ENCODE measurements at regions not wholly inside any gene's neighbourhood (a gene's known extent, or its start where the extent isn't known, plus 50 kb on each side); places are given as distances from the start of the nearest gene placed in this dataset.

DNA sequence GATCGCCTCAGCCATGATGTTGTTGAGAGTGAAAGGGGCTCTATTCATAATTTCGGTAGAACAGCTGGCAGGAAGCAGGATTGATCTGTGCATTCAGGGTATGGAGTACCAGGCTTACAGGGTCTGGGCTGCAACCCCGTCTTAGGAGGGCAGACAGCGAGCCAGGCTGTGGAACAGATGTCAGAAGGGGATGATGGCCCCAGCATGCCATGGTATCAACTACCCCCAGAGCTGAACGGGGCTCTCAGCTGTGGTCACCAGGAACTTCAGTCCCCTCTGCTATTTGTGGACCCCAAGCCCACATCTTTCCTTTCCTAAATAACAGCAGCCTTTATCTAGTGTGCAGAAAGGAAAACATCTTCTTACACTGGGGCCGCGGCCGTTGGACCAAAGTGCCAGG, 422.2 kb upstream of the SALL3 start:
- no peaks in the 10 kb centered on the region for H3K4me1 ChIP-seq
- H3K36me3 ChIP-seq = no peaks in the 10 kb centered on the region
- no peak overlapping the region for H3K4me3 ChIP-seq
- no peak for DNase-seq
- peaks cover 0 to 11% (median 0%) of the 10 kb centered on the region in 4 donors for H3K9me3 ChIP-seq
- H3K27me3 ChIP-seq = no peaks in the 10 kb centered on the region
- H3K27ac ChIP-seq = no peak overlapping the region
- 91 to 94% methylated on average over 8 of the region's 8 CpGs for WGBS, 2 donors
- no peak for TF ChIP-seq POLR2AphosphoS5 (IDR thresholded peaks at IDR 0.05)
- no peak for TF ChIP-seq POLR2A (IDR thresholded peaks at IDR 0.05)
- no peak for TF ChIP-seq EP300 (IDR thresholded peaks at IDR 0.05)
- TF ChIP-seq, protein P1, sequence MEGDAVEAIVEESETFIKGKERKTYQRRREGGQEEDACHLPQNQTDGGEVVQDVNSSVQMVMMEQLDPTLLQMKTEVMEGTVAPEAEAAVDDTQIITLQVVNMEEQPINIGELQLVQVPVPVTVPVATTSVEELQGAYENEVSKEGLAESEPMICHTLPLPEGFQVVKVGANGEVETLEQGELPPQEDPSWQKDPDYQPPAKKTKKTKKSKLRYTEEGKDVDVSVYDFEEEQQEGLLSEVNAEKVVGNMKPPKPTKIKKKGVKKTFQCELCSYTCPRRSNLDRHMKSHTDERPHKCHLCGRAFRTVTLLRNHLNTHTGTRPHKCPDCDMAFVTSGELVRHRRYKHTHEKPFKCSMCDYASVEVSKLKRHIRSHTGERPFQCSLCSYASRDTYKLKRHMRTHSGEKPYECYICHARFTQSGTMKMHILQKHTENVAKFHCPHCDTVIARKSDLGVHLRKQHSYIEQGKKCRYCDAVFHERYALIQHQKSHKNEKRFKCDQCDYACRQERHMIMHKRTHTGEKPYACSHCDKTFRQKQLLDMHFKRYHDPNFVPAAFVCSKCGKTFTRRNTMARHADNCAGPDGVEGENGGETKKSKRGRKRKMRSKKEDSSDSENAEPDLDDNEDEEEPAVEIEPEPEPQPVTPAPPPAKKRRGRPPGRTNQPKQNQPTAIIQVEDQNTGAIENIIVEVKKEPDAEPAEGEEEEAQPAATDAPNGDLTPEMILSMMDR (IDR thresholded peaks at IDR 0.05) = no peak
- intact Hi-C loops (cut with DNase I) = no loop called here

DNA sequence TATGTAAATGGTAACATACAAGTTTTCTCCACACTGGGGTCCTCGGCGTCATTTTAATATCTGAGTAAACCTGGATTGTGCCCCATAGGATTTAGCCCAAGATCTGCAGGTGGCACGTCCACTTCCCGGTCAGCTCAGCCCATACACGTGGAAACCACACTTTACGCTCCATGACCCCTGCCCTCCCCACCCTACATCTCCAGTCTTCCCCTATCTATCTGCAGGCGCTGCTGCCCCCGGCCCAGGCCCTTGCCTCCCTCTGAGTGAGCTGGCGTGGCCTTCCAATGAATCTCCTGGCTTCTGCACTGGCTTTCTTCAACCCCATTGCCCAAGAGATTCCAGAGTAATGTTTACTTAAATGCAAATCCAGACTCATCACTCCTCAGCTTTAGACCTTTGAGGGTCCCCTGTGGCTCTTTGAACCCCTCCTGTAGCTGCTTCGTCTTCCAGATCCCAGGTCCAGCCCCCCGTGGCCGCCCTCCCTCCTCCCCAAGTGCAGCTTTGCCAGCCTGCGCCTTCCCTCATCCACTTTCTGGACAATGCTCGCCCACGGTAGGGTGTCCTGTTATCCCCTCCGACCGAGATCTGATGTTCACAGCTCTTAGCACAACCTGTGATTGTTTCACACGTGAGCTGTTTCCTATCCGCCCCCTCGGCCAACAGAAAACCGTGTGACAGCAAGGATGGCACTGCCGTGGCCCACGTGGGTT, 421.4 kb upstream of the SALL3 start:
- H3K4me3 ChIP-seq = no peak overlapping the region
- no peak for DNase-seq
- WGBS, 2 donors = 90% methylated on average over 23 of the region's 23 CpGs
- H3K27ac ChIP-seq = no peak overlapping the region
- intact Hi-C loops (cut with DNase I) = no loop called here
- no peaks in the 10 kb centered on the region for H3K4me1 ChIP-seq
- TF ChIP-seq POLR2A (IDR thresholded peaks at IDR 0.05) (no peak), POLR2AphosphoS5 (IDR thresholded peaks at IDR 0.05) (no peak), EP300 (IDR thresholded peaks at IDR 0.05) (no peak)
- TF ChIP-seq, protein P1 (IDR thresholded peaks at IDR 0.05) = no peak
- no peaks in the 10 kb centered on the region for H3K27me3 ChIP-seq
- no peaks in the 10 kb centered on the region for H3K36me3 ChIP-seq
- peaks cover 0 to 11% (median 0%) of the 10 kb centered on the region in 4 donors for H3K9me3 ChIP-seq

DNA sequence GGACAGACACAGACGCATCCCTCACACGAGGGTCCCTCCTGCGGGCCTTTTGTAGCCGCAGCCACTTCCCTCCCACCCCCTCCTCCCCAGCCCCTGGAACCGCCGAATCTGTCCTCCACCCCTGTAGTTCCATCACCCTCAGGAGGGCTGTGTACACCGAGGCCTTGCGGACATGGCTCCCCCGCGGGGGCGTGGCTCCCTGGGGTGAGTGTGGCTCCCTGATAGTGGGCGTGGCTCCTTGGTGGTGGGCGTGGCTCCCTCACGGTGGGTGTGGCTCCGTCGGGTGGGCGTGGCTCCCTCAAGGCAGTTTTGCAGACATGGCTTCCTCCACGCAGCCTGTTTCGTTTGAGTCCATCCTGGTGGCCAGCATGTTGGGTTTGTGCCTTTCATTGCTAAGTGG, 420.7 kb upstream of the SALL3 start:
- intact Hi-C loops (cut with DNase I) = no loop called here
- no peaks in the 10 kb centered on the region for H3K27me3 ChIP-seq
- H3K9me3 ChIP-seq = peaks cover 0 to 9% (median 0%) of the 10 kb centered on the region in 4 donors
- no peaks in the 10 kb centered on the region for H3K36me3 ChIP-seq
- H3K4me1 ChIP-seq = no peaks in the 10 kb centered on the region
- 60 to 73% methylated on average over 19 of the region's 19 CpGs for WGBS, 2 donors
- no peak overlapping the region for H3K27ac ChIP-seq
- DNase-seq = no peak
- TF ChIP-seq POLR2AphosphoS5 (IDR thresholded peaks at IDR 0.05) (no peak), POLR2A (IDR thresholded peaks at IDR 0.05) (no peak), EP300 (IDR thresholded peaks at IDR 0.05) (no peak)
- TF ChIP-seq, protein P1 (IDR thresholded peaks at IDR 0.05) = no peak
- no peak overlapping the region for H3K4me3 ChIP-seq

DNA sequence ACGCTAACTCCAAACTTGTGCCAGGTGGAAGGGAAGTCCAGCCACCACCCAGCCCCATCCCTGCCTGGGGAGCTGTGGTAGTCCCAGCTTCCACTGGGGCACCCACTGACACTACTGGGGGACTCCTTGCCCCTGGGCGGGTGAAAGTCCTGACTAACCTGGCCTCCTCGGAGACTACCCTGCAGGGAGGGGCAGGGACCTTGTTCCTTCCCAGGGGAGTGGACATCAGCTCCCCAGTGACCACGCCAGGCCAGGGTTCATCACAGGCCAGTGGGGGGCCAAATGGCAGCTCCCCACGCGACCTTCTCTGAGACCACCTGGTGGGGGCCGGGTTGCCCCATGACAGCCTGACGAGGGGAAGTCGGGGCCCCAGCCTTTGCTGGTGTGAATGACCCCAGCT, 420.0 kb upstream of the SALL3 start:
- no peaks in the 10 kb centered on the region for H3K36me3 ChIP-seq
- H3K9me3 ChIP-seq = peaks cover 0 to 7% (median 0%) of the 10 kb centered on the region in 4 donors
- DNase-seq = no peak
- TF ChIP-seq, protein P1 (IDR thresholded peaks at IDR 0.05) = no peak
- TF ChIP-seq POLR2AphosphoS5 (IDR thresholded peaks at IDR 0.05) (no peak), EP300 (IDR thresholded peaks at IDR 0.05) (no peak), POLR2A (IDR thresholded peaks at IDR 0.05) (no peak)
- peaks cover 0 to 5% (median 0%) of the 10 kb centered on the region in 3 donors for H3K27me3 ChIP-seq
- no peak overlapping the region for H3K4me3 ChIP-seq
- WGBS, 2 donors = 90 to 93% methylated on average over 9 of the region's 9 CpGs
- no peak overlapping the region for H3K27ac ChIP-seq
- no peaks in the 10 kb centered on the region for H3K4me1 ChIP-seq
- intact Hi-C loops (cut with DNase I) = no loop called here

Data from sigmoid colon (tissue), 6 donors.